GM12801 (cell line): ENCODE measurements at regions not wholly inside any gene's neighbourhood (a gene's known extent, or its start where the extent isn't known, plus 50 kb on each side); places are given as distances from the start of the nearest gene placed in this dataset.

ENCODE experiments used
- CTCF ChIP-seq: IDR thresholded peaks from one replicate; pipeline ENCODE4 v1.5.1; 2011; ENCODE audit warnings: control low read depth; ENCODE audit not compliant: insufficient read length; ENCODE audit errors: extremely low read depth

- TF ChIP-seq CTCF: no peak
These were observed 413.5 kb downstream of the DUSP10 start for GRCh38 chr1:221328371-221328770.

- TF ChIP-seq CTCF: no peak
These were observed 410.4 kb downstream of the DUSP10 start for GRCh38 chr1:221331273-221332183.

GRCh38 chr1:221334062-221334461 is 407.8 kb downstream of the DUSP10 start:
- TF ChIP-seq CTCF: no peak

- TF ChIP-seq CTCF: no peak
These were observed 406.5 kb downstream of the DUSP10 start for GRCh38 chr1:221335161-221336101.

- TF ChIP-seq CTCF: no peak
These were observed 405.8 kb downstream of the DUSP10 start for GRCh38 chr1:221336126-221336525.

- no peak for TF ChIP-seq CTCF
These were observed 404.8 kb downstream of the DUSP10 start for GRCh38 chr1:221337106-221337505.

- TF ChIP-seq CTCF: no peak
These were observed 398.8 kb downstream of the DUSP10 start for GRCh38 chr1:221343136-221343535.
